ENCODE measurements at regions not wholly inside any gene's neighbourhood (a gene's known extent, or its start where the extent isn't known, plus 50 kb on each side); places are given as distances from the start of the nearest gene placed in this dataset.
A peak's percentile ranks its signal among the peaks of the same experiment; 100 is the strongest.

DNA sequence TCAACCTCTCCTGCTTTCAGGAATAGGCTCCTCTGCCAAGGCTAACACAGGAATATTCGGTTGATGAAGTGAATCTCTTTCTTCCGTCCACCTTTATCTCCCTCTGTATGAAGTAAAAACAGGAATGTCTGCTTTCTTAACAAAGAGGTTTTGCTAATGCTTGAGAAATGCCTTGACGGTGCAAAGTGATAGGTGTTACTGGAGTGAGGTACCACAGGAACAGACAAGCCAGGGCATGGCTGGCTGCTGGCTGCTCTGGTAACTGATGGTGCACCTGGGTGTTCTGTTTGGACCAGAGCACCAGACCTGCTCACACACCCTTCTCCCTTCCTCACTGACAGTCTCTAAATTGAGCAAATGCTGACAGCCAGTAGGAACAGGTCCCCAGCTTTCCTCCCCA, 174.0 kb upstream of the FBXL4 start:
- H3K36me3 Mint-ChIP-seq: no peaks in the 10 kb centered on the region
- no peaks in the 10 kb centered on the region for H3K4me1 Mint-ChIP-seq
- no peak overlapping the region for H3K4me3 Mint-ChIP-seq
- H3K27me3 Mint-ChIP-seq: peaks cover 11% of the 10 kb centered on the region
- H3K27ac Mint-ChIP-seq: no peak overlapping the region
- no peak for ATAC-seq (ENCODE audit: low read depth)
- H3K9me3 Mint-ChIP-seq: no peaks in the 10 kb centered on the region
- DNase-seq (ENCODE audit: low spot score in 2 of 2): no peak

DNA sequence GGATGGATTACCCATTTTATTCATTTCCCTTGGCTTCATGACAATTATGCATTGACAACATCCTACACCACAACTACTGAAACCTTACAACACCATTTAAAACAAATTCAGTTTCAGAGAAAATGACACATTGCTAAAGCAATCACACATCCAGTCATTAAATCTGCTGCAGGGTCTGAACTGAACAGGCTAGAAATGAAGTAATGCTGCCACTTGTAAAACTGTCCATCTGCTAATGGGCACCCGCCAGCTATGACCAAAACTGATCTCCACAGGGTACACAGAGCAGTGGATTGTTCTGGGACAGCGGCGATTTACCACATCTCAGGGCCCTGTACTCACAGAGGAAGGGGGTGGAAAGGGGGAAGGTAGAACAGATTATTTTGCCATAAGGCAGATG, 172.9 kb upstream of the FBXL4 start:
- H3K4me1 Mint-ChIP-seq: no peaks in the 10 kb centered on the region
- H3K9me3 Mint-ChIP-seq: no peaks in the 10 kb centered on the region
- no peak overlapping the region for H3K27ac Mint-ChIP-seq
- H3K4me3 Mint-ChIP-seq: no peak overlapping the region
- ATAC-seq (ENCODE audit: low read depth): no peak
- H3K27me3 Mint-ChIP-seq: peaks cover 11% of the 10 kb centered on the region
- DNase-seq (ENCODE audit: low spot score in 2 of 2): no peak
- H3K36me3 Mint-ChIP-seq: no peaks in the 10 kb centered on the region

DNA sequence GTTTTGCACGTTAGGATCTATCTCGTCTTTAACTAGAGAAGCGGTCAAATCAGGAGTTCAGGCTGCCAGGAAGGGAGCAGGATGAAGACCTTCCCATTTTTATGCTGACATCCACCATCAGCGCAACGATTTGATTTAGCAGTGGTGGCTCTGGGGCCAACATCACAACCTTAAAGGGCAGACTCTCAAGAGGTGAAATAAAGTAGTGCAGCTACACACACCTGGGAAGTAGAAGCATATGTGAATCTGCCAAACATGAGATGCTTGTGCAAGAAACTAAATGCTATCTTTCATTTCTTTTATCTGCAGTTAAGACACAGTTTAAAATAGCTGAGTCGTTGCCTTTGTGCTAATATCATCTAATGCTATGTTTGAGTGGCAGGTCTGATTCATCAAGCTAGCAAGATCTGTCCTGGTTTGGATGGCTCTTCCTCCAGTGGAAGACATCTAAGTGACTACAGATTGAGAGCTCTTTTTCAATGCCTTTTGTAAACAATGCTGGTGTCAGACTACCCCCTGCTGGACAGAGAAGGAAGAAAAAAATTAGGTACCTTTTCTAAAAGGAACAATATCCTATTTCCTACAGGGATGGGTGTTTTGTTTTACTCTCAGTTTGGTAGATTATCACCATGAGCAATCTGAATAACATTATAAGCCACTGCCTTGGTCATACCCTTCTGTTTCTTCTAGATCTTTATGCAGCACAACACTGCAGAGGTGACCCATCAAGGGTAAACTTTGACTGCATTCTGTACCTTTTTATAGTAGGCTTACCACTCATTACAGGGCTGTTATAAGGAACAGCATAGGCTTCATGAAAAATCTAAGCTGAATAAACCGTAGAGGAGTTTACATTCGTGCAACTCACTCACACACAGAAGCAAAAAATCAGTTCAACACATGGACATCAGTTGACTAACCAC, 171.6 kb upstream of the FBXL4 start:
- no peaks in the 10 kb centered on the region for H3K36me3 Mint-ChIP-seq
- no peak overlapping the region for H3K27ac Mint-ChIP-seq
- peaks cover 13% of the 10 kb centered on the region for H3K27me3 Mint-ChIP-seq
- no peaks in the 10 kb centered on the region for H3K4me1 Mint-ChIP-seq
- ATAC-seq (ENCODE audit: low read depth) (no peak), DNase-seq (ENCODE audit: low spot score in 2 of 2) (peak; percentile 15 to 28)
- no peak overlapping the region for H3K4me3 Mint-ChIP-seq
- no peaks in the 10 kb centered on the region for H3K9me3 Mint-ChIP-seq

DNA sequence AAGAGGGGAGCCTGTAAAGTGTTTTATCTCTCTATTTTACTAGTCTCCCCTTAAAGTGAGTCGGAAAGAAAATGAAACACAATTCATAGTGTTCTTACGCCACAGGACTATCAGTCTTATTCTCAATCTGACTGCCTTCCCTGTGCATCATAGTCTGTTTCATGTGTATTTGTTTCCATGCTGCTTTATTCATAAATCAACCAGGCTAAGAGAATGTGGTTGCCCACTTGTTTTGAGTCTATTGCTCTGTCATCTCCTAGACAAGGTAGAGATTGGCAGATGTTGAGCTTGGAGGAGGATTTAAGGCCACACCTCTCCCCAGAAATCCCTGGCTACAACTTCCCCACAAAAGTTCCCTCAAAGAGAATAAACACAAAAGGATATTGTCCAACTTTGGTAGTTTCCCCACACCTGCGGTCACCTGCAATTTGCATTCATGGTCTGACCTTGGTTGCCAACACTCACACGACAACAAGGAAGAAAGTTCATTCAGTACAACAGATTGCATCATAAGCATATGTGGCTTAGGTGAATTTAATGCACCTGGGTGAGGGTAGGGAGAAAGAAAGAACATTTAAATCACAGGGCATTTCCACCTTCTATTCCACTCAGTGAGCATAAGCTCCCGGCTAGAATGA, 167.1 kb upstream of the FBXL4 start:
- H3K27me3 Mint-ChIP-seq: peaks cover 5% of the 10 kb centered on the region

DNA sequence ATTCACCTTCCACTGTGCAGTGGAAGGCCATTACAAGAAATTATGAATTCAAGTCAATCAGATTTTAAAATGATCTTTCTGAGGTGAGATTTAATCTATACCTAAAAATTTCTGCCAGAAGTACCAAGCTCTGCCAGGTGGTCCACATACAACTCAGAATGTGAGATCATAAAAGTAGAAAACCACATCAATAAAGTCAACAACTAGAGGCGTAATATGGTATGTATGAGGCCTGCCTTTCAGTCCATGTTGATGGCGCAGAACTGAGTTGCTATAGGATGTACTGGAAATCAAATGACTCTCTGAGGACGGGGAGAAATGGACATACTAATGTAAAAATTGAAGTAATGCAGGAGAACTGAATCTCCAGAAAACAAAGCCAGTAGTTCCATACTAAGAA, 163.8 kb upstream of the FBXL4 start:
- Mint-ChIP-seq H3K36me3 (no peaks in the 10 kb centered on the region), H3K4me3 (no peak overlapping the region), H3K4me1 (no peaks in the 10 kb centered on the region), H3K27me3 (peaks cover 5% of the 10 kb centered on the region), H3K27ac (no peak overlapping the region), H3K9me3 (no peaks in the 10 kb centered on the region)
- DNase-seq (ENCODE audit: low spot score in 2 of 2) (no peak), ATAC-seq (ENCODE audit: low read depth) (no peak)

More for the DNA sequence above, 167.1 kb upstream of the FBXL4 start:
- no peak for DNase-seq (ENCODE audit: low spot score in 2 of 2)
- no peak overlapping the region for H3K4me3 Mint-ChIP-seq
- no peak overlapping the region for H3K27ac Mint-ChIP-seq
- ATAC-seq (ENCODE audit: low read depth): no peak
- H3K4me1 Mint-ChIP-seq: no peaks in the 10 kb centered on the region
- no peaks in the 10 kb centered on the region for H3K9me3 Mint-ChIP-seq
- no peaks in the 10 kb centered on the region for H3K36me3 Mint-ChIP-seq

DNA sequence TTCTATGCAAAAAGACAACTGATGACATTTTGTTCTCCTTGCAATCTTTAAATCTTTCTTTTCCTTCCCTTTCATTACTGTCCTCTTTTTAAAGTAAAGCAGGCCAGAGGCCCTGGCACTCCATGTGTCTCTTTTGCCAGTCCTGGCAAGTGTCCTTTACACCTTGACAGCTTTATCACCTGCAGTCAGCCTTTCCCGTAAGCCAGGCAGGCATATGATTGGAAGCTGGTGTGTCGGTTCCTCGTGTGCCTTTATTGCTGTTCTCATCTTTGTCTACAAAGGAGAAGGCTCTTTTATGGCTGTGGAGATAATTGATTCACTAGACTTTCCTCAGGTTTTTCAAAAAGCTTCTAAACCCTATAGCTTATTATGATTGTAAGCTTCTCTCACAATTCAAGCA, 162.3 kb upstream of the FBXL4 start:
- ATAC-seq (ENCODE audit: low read depth) (no peak), DNase-seq (ENCODE audit: low spot score in 2 of 2) (no peak)
- no peaks in the 10 kb centered on the region for H3K9me3 Mint-ChIP-seq
- no peak overlapping the region for H3K4me3 Mint-ChIP-seq
- H3K36me3 Mint-ChIP-seq: no peaks in the 10 kb centered on the region
- H3K27me3 Mint-ChIP-seq: peaks cover 5% of the 10 kb centered on the region
- H3K27ac Mint-ChIP-seq: no peak overlapping the region
- no peaks in the 10 kb centered on the region for H3K4me1 Mint-ChIP-seq

DNA sequence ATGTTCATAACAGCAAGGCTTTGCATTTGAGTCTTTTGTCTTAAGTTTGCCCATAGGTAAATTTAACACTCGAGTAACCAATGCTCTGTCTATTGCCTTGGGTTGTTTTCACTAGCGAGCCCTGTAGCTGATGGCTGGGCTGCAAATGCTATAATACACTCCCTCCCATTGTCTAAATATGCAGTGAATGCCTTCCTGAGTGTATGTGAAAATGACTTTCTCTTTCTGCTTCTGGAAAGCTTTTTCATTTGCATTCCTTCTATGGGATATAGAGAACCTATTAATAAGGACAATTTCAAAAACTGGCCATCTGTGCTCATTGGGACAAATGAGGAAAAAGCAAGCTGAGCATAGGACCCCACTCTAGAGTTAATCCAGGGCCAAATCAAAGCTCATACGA, 156.5 kb upstream of the FBXL4 start:
- no peak overlapping the region for H3K27ac Mint-ChIP-seq
- no peak for ATAC-seq (ENCODE audit: low read depth)

DNA sequence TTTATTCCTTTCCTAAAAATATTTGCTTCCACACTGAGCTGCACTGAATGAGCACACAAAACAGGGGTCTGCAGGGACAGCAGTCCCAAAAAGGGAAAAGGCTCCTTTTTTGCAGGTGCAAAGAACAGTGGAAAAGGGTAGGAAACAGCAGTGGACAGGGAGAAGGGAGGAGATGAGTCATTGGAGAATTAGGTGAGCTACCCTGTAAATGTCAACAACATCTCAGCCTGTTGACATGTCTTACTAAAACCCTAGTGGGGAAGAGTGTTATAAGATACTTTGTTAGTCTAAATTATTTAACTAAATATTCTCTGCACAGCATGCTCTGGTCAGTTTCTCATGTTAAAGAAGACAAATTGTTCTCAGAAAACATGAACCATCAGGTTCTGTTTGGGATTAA, 151.5 kb upstream of the FBXL4 start:
- H3K36me3 Mint-ChIP-seq: no peaks in the 10 kb centered on the region
- ATAC-seq (ENCODE audit: low read depth) (no peak), DNase-seq (ENCODE audit: low spot score in 2 of 2) (no peak)
- no peaks in the 10 kb centered on the region for H3K9me3 Mint-ChIP-seq
- H3K27me3 Mint-ChIP-seq: peaks cover 13% of the 10 kb centered on the region
- H3K4me1 Mint-ChIP-seq: no peaks in the 10 kb centered on the region
- no peak overlapping the region for H3K4me3 Mint-ChIP-seq
- H3K27ac Mint-ChIP-seq: no peak overlapping the region

More for the DNA sequence above, 156.5 kb upstream of the FBXL4 start:
- H3K9me3 Mint-ChIP-seq: no peaks in the 10 kb centered on the region
- peaks cover 12% of the 10 kb centered on the region for H3K27me3 Mint-ChIP-seq
- H3K4me1 Mint-ChIP-seq: no peaks in the 10 kb centered on the region
- DNase-seq (ENCODE audit: low spot score in 2 of 2): no peak
- no peak overlapping the region for H3K4me3 Mint-ChIP-seq
- H3K36me3 Mint-ChIP-seq: no peaks in the 10 kb centered on the region

DNA sequence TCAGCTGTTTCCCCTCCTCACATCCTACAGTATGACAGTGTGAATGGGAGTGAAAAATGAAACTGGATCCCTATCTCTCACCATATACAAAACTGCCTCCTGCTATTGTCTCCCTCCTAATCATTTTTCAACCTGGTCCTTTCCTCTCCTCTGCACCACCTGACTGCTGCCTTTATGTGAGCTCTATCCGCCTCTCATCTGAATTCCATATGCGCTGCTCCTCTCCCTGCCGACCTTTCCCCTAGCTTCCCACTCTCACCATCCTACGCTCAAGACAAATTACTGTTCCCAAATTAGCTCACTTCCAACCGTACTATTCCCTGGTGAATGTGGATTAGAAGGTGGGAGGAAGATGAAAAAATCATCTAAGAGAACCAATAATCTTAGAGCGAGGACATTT, 148.4 kb upstream of the FBXL4 start:
- no peak overlapping the region for H3K4me3 Mint-ChIP-seq
- peaks cover 9% of the 10 kb centered on the region for H3K27me3 Mint-ChIP-seq
- DNase-seq (ENCODE audit: low spot score in 2 of 2): no peak
- no peaks in the 10 kb centered on the region for H3K4me1 Mint-ChIP-seq
- no peak overlapping the region for H3K27ac Mint-ChIP-seq
- H3K36me3 Mint-ChIP-seq: no peaks in the 10 kb centered on the region
- no peak for ATAC-seq (ENCODE audit: low read depth)
- H3K9me3 Mint-ChIP-seq: no peaks in the 10 kb centered on the region

DNA sequence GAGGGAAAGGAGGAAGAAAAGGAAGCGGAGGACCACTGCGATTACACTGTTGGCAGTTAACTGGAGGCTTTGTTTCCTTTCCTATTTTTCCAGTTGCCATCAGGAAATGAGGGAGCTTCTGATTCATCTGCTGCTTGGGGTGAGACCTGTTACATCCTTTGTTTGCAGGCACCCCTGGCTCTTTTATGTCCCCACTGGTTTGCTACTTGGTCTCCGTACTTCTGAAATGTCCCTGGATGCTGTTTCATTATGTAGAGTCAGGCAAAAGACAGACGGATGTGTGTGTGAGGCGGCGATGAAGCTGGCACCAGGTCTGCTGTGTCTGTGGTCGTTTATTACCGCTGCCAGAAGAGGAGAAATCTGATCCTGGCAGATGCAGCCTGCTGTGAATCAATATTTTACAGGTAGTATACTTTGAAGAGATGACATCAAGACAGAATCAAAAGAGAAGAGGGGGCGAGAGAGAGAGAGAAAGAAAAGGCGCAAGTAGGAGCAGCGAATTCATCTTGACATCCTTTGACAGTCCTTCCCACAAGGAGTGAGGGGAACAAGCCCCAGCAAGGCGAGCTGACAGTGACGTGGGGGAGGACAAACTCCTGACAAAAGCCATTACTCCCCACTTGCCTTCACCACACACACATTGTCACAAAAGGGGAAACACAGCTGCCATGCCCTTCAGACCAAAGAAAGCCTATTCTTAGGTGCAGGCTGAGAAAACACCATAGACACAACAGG, 145.9 kb upstream of the FBXL4 start:
- H3K9me3 Mint-ChIP-seq: no peaks in the 10 kb centered on the region
- H3K4me3 Mint-ChIP-seq: no peak overlapping the region
- no peaks in the 10 kb centered on the region for H3K4me1 Mint-ChIP-seq
- peaks cover 10% of the 10 kb centered on the region for H3K27me3 Mint-ChIP-seq
- ATAC-seq (ENCODE audit: low read depth): no peak
- no peak overlapping the region for H3K27ac Mint-ChIP-seq
- H3K36me3 Mint-ChIP-seq: no peaks in the 10 kb centered on the region
- DNase-seq (ENCODE audit: low spot score in 2 of 2): no peak

DNA sequence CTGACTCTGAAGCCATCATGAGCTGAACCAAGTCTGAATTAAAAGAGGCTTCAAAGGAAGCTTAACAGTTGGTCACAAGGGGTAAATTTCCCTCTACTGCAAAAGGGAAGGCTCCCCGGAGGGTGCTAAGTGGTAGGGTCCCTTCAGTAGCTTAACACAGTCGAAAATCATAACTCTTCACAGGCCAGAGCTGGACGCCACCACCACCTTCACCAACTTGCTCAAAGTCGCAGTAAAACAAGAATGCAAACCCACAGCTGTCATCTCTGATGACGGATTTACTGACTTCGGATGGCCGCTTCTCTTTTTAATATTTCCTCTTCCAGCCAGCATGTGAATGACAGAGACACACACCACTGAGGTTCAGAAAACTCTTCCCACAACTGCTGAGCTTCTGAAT, 144.7 kb upstream of the FBXL4 start:
- H3K4me1 Mint-ChIP-seq: no peaks in the 10 kb centered on the region
- no peak overlapping the region for H3K27ac Mint-ChIP-seq
- no peaks in the 10 kb centered on the region for H3K36me3 Mint-ChIP-seq
- H3K4me3 Mint-ChIP-seq: no peak overlapping the region
- H3K27me3 Mint-ChIP-seq: peaks cover 10% of the 10 kb centered on the region
- no peaks in the 10 kb centered on the region for H3K9me3 Mint-ChIP-seq
- ATAC-seq (ENCODE audit: low read depth) (no peak), DNase-seq (ENCODE audit: low spot score in 2 of 2) (no peak)

DNA sequence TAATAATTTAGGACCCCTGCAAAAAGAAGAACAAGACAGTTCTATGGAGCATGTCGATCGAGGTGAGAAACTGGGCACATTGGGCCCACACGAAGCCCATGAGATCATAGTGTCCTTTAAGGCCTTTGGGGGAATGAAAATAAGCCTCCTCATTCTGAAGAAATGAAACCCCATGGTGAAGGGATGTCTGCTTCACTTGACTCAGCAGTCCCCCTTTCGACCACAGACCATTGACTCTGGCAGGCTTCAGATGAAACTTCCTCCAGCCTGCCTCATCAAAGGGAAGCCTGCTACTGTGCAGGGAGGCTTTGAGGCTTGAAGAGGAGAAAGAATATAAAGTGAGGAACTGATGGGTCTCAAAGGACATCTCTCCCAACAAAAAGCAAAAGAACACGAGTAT, 144.2 kb upstream of the FBXL4 start:
- Mint-ChIP-seq H3K4me1 (no peaks in the 10 kb centered on the region), H3K4me3 (no peak overlapping the region), H3K9me3 (no peaks in the 10 kb centered on the region), H3K27ac (no peak overlapping the region), H3K36me3 (no peaks in the 10 kb centered on the region), H3K27me3 (peaks cover 10% of the 10 kb centered on the region)
- no peak for DNase-seq (ENCODE audit: low spot score in 2 of 2)
- ATAC-seq (ENCODE audit: low read depth): no peak

DNA sequence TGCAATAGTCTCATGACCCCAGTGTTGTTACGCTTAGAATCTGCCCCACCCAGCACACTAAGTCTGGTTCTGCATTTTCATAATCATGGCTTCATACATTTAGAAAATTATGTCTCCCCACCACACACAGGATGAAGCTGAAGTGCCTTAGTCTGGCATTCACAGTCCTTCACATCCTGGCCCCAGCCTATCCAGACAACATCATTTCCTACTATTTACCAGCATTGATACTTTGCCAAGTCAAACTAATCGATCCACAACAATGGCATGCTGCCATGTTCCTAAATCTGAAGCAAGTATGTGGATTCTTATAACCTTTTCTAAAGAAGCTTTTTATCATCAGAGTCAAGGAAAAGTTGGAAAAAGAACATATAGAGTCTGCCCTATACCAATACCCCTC, 132.4 kb upstream of the FBXL4 start:
- no peaks in the 10 kb centered on the region for H3K4me1 Mint-ChIP-seq
- ATAC-seq (ENCODE audit: low read depth) (no peak), DNase-seq (ENCODE audit: low spot score in 2 of 2) (no peak)
- H3K27me3 Mint-ChIP-seq: peaks cover 7% of the 10 kb centered on the region
- H3K4me3 Mint-ChIP-seq: no peak overlapping the region
- no peaks in the 10 kb centered on the region for H3K36me3 Mint-ChIP-seq
- H3K9me3 Mint-ChIP-seq: no peaks in the 10 kb centered on the region
- no peak overlapping the region for H3K27ac Mint-ChIP-seq

DNA sequence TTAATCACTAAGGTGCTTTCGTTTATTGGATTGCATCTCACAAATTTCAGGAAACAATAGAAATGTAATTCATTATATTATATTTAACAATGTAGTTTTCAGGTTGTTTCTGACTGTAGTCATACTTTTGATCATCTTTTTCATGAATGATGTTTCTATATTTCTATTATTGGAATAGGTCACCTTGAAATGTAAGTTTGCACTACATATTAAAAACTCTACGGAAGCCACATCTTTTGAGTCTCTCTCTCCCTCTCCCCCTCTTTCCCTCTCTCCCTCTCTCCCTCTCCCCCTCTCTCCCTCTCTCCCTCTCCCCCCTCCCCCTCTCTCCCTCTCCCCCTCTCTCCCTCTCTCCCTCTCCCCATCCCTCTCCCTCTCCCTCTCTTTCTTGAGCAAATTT, 131.3 kb upstream of the FBXL4 start:
- Mint-ChIP-seq H3K4me3 (no peak overlapping the region), H3K9me3 (no peaks in the 10 kb centered on the region), H3K27ac (no peak overlapping the region), H3K4me1 (no peaks in the 10 kb centered on the region), H3K36me3 (no peaks in the 10 kb centered on the region), H3K27me3 (peaks cover 9% of the 10 kb centered on the region)
- DNase-seq (ENCODE audit: low spot score in 2 of 2): no peak
- no peak for ATAC-seq (ENCODE audit: low read depth)
